ENCODE measurements at regions not wholly inside any gene's neighbourhood (a gene's known extent, or its start where the extent isn't known, plus 50 kb on each side); places are given as distances from the start of the nearest gene placed in this dataset.

- TF ChIP-seq ZSCAN5A (tag by site-specific recombination; IDR thresholded peaks at IDR 0.05) (no peak), ZNF140 (tag by site-specific recombination; IDR thresholded peaks at IDR 0.05) (no peak), CTCF (tag by site-specific recombination; IDR thresholded peaks at IDR 0.05) (no peak), ZNF629 (tag by site-specific recombination; IDR thresholded peaks at IDR 0.05) (no peak), ZSCAN30 (tag by site-specific recombination; IDR thresholded peaks at IDR 0.05) (no peak), ZXDB (tag by site-specific recombination; IDR thresholded peaks at IDR 0.05) (no peak), SP3 (tag by site-specific recombination; IDR thresholded peaks at IDR 0.05) (no peak), ZNF121 (tag by site-specific recombination; IDR thresholded peaks at IDR 0.05) (no peak), ZBTB44 (tag by site-specific recombination; IDR thresholded peaks at IDR 0.05) (no peak), ZNF585B (tag by site-specific recombination; IDR thresholded peaks at IDR 0.05) (no peak), HIC1 (tag by site-specific recombination; IDR thresholded peaks at IDR 0.05) (no peak)
- TF ChIP-seq, protein P1, sequence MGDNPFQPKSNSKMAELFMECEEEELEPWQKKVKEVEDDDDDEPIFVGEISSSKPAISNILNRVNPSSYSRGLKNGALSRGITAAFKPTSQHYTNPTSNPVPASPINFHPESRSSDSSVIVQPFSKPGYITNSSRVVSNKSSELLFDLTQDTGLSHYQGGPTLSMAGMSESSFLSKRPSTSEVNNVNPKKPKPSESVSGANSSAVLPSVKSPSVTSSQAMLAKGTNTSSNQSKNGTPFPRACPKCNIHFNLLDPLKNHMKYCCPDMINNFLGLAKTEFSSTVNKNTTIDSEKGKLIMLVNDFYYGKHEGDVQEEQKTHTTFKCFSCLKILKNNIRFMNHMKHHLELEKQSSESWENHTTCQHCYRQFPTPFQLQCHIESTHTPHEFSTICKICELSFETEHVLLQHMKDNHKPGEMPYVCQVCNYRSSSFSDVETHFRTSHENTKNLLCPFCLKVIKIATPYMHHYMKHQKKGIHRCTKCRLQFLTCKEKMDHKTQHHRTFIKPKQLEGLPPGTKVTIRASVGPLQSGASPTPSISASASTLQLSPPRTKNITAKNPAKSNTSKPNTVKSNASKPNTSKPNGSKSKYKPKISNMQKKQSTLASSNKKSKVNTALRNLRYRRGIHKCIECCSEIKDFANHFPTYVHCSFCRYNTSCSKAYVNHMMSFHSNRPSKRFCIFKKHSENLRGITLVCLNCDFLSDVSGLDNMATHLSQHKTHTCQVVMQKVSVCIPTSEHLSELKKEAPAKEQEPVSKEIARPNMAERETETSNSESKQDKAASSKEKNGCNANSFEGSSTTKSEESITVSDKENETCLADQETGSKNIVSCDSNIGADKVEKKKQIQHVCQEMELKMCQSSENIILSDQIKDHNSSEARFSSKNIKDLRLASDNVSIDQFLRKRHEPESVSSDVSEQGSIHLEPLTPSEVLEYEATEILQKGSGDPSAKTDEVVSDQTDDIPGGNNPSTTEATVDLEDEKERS (tag by site-specific recombination; IDR thresholded peaks at IDR 0.05), result no peak
Observed at GRCh38 chr14:56962444-56963080, 152.3 kb upstream of the OTX2 start.
